Psoas muscle (tissue), 7 donors: ENCODE measurements at regions not wholly inside any gene's neighbourhood (a gene's known extent, or its start where the extent isn't known, plus 50 kb on each side); places are given as distances from the start of the nearest gene placed in this dataset.

Source experiments
- ATAC-seq, 4 donors: fragments of 200-7000 bp; cut with Tn5 transposase; one replicate each; pipeline ENCODE4 v1.9.1; 2020; ENCODE audit warnings: moderate library complexity in 3 of 4, mild to moderate bottlenecking in 2 of 4
- DNase-seq, 2 donors: peaks; one replicate each; pipeline ENCODE4 v3.0.0-alpha.2; 2020
- H3K27ac ChIP-seq: fragments of 200-600 bp; one replicate; pipeline ENCODE4 v1.8.0; 2022
- H3K27me3 ChIP-seq, 3 donors: fragments of 200-600 bp in 1 of 3; one replicate each; pipeline versions ENCODE4 v1.6.1 to v1.8.0; 2013 to 2022; ENCODE audit warnings: low read length in 2 of 3, mild to moderate bottlenecking in 2 of 3, moderate library complexity in 1 of 3; ENCODE audit not compliant: insufficient read depth in 3 of 3
- H3K36me3 ChIP-seq, 2 donors: fragments of 200-600 bp in 1 of 2; one replicate each; pipeline versions ENCODE4 v1.6.1 to v1.8.0; 2013 to 2022; ENCODE audit warnings: low read depth in 1 of 2, mild to moderate bottlenecking in 1 of 2, moderate library complexity in 1 of 2; ENCODE audit not compliant: insufficient read depth in 1 of 2
- H3K4me1 ChIP-seq: fragments of 200-600 bp; one replicate; pipeline ENCODE4 v1.8.0; 2022
- H3K4me3 ChIP-seq: fragments of 200-600 bp; one replicate; pipeline ENCODE4 v1.8.0; 2022; ENCODE audit warnings: mild to moderate bottlenecking
- H3K9me3 ChIP-seq: fragments of 200-600 bp; one replicate; pipeline ENCODE4 v1.8.0; 2022
- CTCF ChIP-seq: fragments of 200-600 bp; IDR thresholded peaks from one replicate; pipeline ENCODE4 v1.8.0; 2022; ENCODE audit warnings: antibody characterized with exemption
- WGBS, 3 donors: extraction: QIAGEN DNeasy Blood & Tissue Kit; methylation state at CpG; one replicate each; pipeline versions ENCODE4 v1.1.6 to v1.1.7; 2013; 5-methylcytosine and 5-hydroxymethylcytosine counted together
- intact Hi-C, 2 donors: fragments of 100-400 bp; cut with DNase I; formaldehyde crosslinking; loops; one replicate each; pipeline versions ENCODE4 v1.11.0 to v1.14.2; 2022
- donor health status: healthy with polysubstance abuse.
- donor health status: DM: no; HTN: no; CAD: no; lungs with moderate emphysema.
- donor health status: Bipolar disorder and iron deficiency.
- donor health status: healthy.
- donor health status: DM: yes; HTN: yes; CAD: no.
- donor health status: DM: no; HTN: no; CAD: no.
- donor health status: DM: yes; HTN: yes; CAD: no.

GRCh38 chr20:39619271-39619785, 657.2 kb downstream of the DHX35 start:
- 31 to 65% (median 33%) methylated on average over 1 of the region's 1 CpG for WGBS, 3 donors
- no peak overlapping the region for H3K27ac ChIP-seq
- no peaks in the 10 kb centered on the region for H3K36me3 ChIP-seq
- H3K27me3 ChIP-seq: no peaks in the 10 kb centered on the region
- H3K4me3 ChIP-seq: no peak overlapping the region
- ATAC-seq (no peak), DNase-seq (no peak)
- TF ChIP-seq CTCF: no peak
- no peaks in the 10 kb centered on the region for H3K9me3 ChIP-seq
- H3K4me1 ChIP-seq: no peaks in the 10 kb centered on the region
- intact Hi-C loops: no loop called here

GRCh38 chr20:39611901-39612300, 649.8 kb downstream of the DHX35 start:
- Histone ChIP-seq H3K27ac (no peak overlapping the region), H3K36me3 (no peaks in the 10 kb centered on the region), H3K4me1 (no peaks in the 10 kb centered on the region), H3K9me3 (peaks cover 8% of the 10 kb centered on the region), H3K27me3 (no peaks in the 10 kb centered on the region), H3K4me3 (no peak overlapping the region)
- 54 to 63% (median 56%) methylated on average over 3 of the region's 3 CpGs for WGBS, 3 donors
- no peak for TF ChIP-seq CTCF
- intact Hi-C loops: no loop called here
- ATAC-seq (no peak), DNase-seq (no peak)

GRCh38 chr20:39607141-39607540, 645.0 kb downstream of the DHX35 start:
- ATAC-seq (no peak), DNase-seq (no peak)
- Histone ChIP-seq H3K27me3 (peaks cover 0 to 3% (median 0%) of the 10 kb centered on the region in 3 donors), H3K36me3 (no peaks in the 10 kb centered on the region), H3K9me3 (peaks cover 8% of the 10 kb centered on the region), H3K4me3 (no peak overlapping the region), H3K27ac (no peak overlapping the region), H3K4me1 (no peaks in the 10 kb centered on the region)
- 21 to 30% (median 25%) methylated on average over 1 of the region's 1 CpG for WGBS, 3 donors
- intact Hi-C loops: no loop called here
- TF ChIP-seq CTCF: no peak

GRCh38 chr20:39605908-39606307, 643.8 kb downstream of the DHX35 start:
- no peaks in the 10 kb centered on the region for H3K4me1 ChIP-seq
- WGBS, 3 donors: 72 to 75% (median 73%) methylated on average over 3 of the region's 3 CpGs
- no peak overlapping the region for H3K4me3 ChIP-seq
- DNase-seq (no peak), ATAC-seq (no peak)
- H3K36me3 ChIP-seq: no peaks in the 10 kb centered on the region
- TF ChIP-seq CTCF: no peak
- intact Hi-C loops: no loop called here
- H3K27me3 ChIP-seq: peaks cover 0 to 3% (median 0%) of the 10 kb centered on the region in 3 donors
- no peak overlapping the region for H3K27ac ChIP-seq
- peaks cover 8% of the 10 kb centered on the region for H3K9me3 ChIP-seq

GRCh38 chr20:39605361-39605760, 643.2 kb downstream of the DHX35 start:
- H3K4me1 ChIP-seq: no peaks in the 10 kb centered on the region
- no peak overlapping the region for H3K27ac ChIP-seq
- intact Hi-C loops: no loop called here
- 94 to 97% (median 95%) methylated on average over 2 of the region's 2 CpGs for WGBS, 3 donors
- H3K27me3 ChIP-seq: peaks cover 0 to 3% (median 0%) of the 10 kb centered on the region in 3 donors
- no peaks in the 10 kb centered on the region for H3K36me3 ChIP-seq
- TF ChIP-seq CTCF: no peak
- peaks cover 8% of the 10 kb centered on the region for H3K9me3 ChIP-seq
- H3K4me3 ChIP-seq: no peak overlapping the region
- DNase-seq: no peak
- ATAC-seq: no peak
